Suprapubic skin (tissue), 3 donors: ENCODE measurements at regions not wholly inside any gene's neighbourhood (a gene's known extent, or its start where the extent isn't known, plus 50 kb on each side); places are given as distances from the start of the nearest gene placed in this dataset.

Experiments
- EP300 ChIP-seq: sonication (generic); formaldehyde crosslinking; IDR thresholded peaks from one replicate; pipeline ENCODE4 v1.6.1; 2017; ENCODE audit warnings: antibody characterized with exemption
- POLR2A ChIP-seq, 2 donors: fragments of 450-650 bp; IDR thresholded peaks; one replicate each; pipeline ENCODE4 v1.6.1; 2017; ENCODE audit warnings: antibody characterized with exemption in 2 of 2, mild to moderate bottlenecking in 2 of 2, moderate library complexity in 2 of 2
- TF ChIP-seq, protein P1 (sequence below), 2 donors: fragments of 200-600 bp in 1 of 2; fragments of 450-650 bp in 1 of 2; sonication (generic) in 1 of 2; IDR thresholded peaks; one replicate each; pipeline ENCODE4 v1.5.1; 2016 to 2019; ENCODE audit warnings: antibody characterized with exemption in 2 of 2, mild to moderate bottlenecking in 1 of 2, moderate library complexity in 1 of 2

DNA sequence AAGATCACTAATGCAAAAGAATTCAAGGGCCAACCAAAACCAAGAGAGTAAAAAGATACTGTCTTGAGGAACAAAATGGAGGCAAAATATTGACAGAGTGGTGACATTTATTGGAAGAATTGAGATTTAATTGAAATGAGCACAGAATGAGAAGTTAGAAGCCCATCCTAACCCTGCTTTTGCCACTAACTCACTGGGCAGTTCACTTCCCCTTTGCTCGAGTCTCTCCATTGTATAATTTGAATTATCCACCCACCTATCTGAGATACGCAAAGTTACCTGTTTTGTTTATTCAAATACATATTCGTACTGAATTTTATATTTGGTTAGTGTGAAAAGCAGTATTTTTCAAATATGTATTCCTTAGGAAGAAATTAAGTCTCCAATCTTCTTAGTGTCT lies 204.5 kb upstream of the PRDM1 start:
- TF ChIP-seq, protein P1, sequence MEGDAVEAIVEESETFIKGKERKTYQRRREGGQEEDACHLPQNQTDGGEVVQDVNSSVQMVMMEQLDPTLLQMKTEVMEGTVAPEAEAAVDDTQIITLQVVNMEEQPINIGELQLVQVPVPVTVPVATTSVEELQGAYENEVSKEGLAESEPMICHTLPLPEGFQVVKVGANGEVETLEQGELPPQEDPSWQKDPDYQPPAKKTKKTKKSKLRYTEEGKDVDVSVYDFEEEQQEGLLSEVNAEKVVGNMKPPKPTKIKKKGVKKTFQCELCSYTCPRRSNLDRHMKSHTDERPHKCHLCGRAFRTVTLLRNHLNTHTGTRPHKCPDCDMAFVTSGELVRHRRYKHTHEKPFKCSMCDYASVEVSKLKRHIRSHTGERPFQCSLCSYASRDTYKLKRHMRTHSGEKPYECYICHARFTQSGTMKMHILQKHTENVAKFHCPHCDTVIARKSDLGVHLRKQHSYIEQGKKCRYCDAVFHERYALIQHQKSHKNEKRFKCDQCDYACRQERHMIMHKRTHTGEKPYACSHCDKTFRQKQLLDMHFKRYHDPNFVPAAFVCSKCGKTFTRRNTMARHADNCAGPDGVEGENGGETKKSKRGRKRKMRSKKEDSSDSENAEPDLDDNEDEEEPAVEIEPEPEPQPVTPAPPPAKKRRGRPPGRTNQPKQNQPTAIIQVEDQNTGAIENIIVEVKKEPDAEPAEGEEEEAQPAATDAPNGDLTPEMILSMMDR (IDR thresholded peaks at IDR 0.05), result no peak
- TF ChIP-seq POLR2A (IDR thresholded peaks at IDR 0.05) (no peak), EP300 (no peak)
